ENCODE measurements at regions not wholly inside any gene's neighbourhood (a gene's known extent, or its start where the extent isn't known, plus 50 kb on each side); places are given as distances from the start of the nearest gene placed in this dataset.

GRCh38 chr16:75987323-75987722, 261.0 kb upstream of the CPHXL start:
- TF ChIP-seq CTCF (conservative IDR thresholded peaks at IDR 0.05; ENCODE audit: low read depth, low read length): no peak
- no peak for TF ChIP-seq POLR2A (IDR thresholded peaks at IDR 0.05; ENCODE audit: low read depth, low read length)
- no peak for TF ChIP-seq RCOR1 (IDR thresholded peaks at IDR 0.05; ENCODE audit: insufficient replicate concordance, low read length)
- no peak for TF ChIP-seq NFE2L2 (IDR thresholded peaks at IDR 0.05; ENCODE audit: low read depth, low read length)
- no peak for TF ChIP-seq RFX5 (IDR thresholded peaks at IDR 0.05; ENCODE audit: low read depth, low read length)
- no peak for TF ChIP-seq ELK1 (IDR thresholded peaks at IDR 0.05; ENCODE audit: borderline replicate concordance, low read depth, low read length)

All from IMR-90 (cell line).